ENCODE measurements at regions not wholly inside any gene's neighbourhood (a gene's known extent, or its start where the extent isn't known, plus 50 kb on each side); places are given as distances from the start of the nearest gene placed in this dataset.

- Histone ChIP-seq H3K9me3 (ENCODE audit: low read length) (no peaks in the 10 kb centered on the region), H3K4me3 (replicated peaks in 1 of 3; ENCODE audit: insufficient read depth in 1 of 3, low read depth in 2 of 3, low read length in 3 of 3) (no peak overlapping the region), H3K79me2 (ENCODE audit: insufficient read depth, low read length) (no peaks in the 10 kb centered on the region), H4K20me1 (ENCODE audit: insufficient read depth, low read length) (no peaks in the 10 kb centered on the region), H3K4me2 (ENCODE audit: low read depth, low read length) (no peak overlapping the region), H3K36me3 (replicated peaks in 1 of 2; ENCODE audit: control insufficient read depth in 1 of 2, insufficient read depth in 2 of 2, low read length in 2 of 2) (no peaks in the 10 kb centered on the region), H3K4me1 (ENCODE audit: insufficient read depth, low read length) (peaks cover 7% of the 10 kb centered on the region; the same call in 1 of the 2 replicates), H3K27ac (ENCODE audit: extremely low read length, insufficient read depth, low read length) (no peak overlapping the region), H3K27me3 (ENCODE audit: control insufficient read depth in 1 of 2, insufficient read depth in 2 of 2, low read length in 2 of 2) (peaks cover 0 to 5% of the 10 kb centered on the region in 2 experiments; a peak in 2 of 5 replicates), H3K9ac (ENCODE audit: insufficient read depth, low read depth, low read length) (no peak overlapping the region), H2AFZ (ENCODE audit: low read length) (no peak overlapping the region)
- ATAC-seq: no peak
- BruUV-seq (replicated peaks): no TSS peak
- WGBS (ENCODE audit: low lambda C conversion rate): 52% methylated on average over 10 of the region's 10 CpGs
- POLR2A ChIA-PET: no interaction called here
- DNase-seq (ENCODE audit: low spot score): no peak
- no peak for FAIRE-seq
- CTCF ChIA-PET (ENCODE audit: low intra/inter-chr PET ratio, low total read pairs): no interaction called here
- intact Hi-C loops (cut with micrococcal nuclease; ENCODE audit: unreplicated experiment) (no loop called here), in situ Hi-C loops (cut with HindIII; ENCODE audit: extremely low pct_ligation_motif_present, low pct_unique_long_range_greater_than_20kb) (no loop called here)
- TF ChIP-seq REST (IDR thresholded peaks at IDR 0.05; ENCODE audit: borderline replicate concordance in 1 of 2, low read depth in 1 of 2, low read length in 2 of 2): no peak
- no peak for TF ChIP-seq CERS6 (CRISPR knock-in tag; IDR thresholded peaks at IDR 0.05)
- TF ChIP-seq TFE3 (CRISPR knock-in tag; IDR thresholded peaks at IDR 0.05): no peak
- TF ChIP-seq NFE2L2 (IDR thresholded peaks at IDR 0.05; ENCODE audit: low read length): no peak
- TF ChIP-seq HNF4A (CRISPR knock-in tag; IDR thresholded peaks at IDR 0.05): no peak
- TF ChIP-seq ZNF263 (CRISPR knock-in tag; IDR thresholded peaks at IDR 0.05): no peak
- TF ChIP-seq PAXIP1 (CRISPR knock-in tag; conservative IDR thresholded peaks at IDR 0.05): no peak
- no peak for TF ChIP-seq ZNF335 (CRISPR knock-in tag; IDR thresholded peaks at IDR 0.05)
- no peak for TF ChIP-seq ZSCAN30 (CRISPR knock-in tag; IDR thresholded peaks at IDR 0.05)
- no peak for TF ChIP-seq ZNF776 (CRISPR knock-in tag; IDR thresholded peaks at IDR 0.05)
- TF ChIP-seq ZMAT3 (CRISPR knock-in tag; conservative IDR thresholded peaks at IDR 0.05): no peak
- TF ChIP-seq GPBP1L1 (CRISPR knock-in tag; IDR thresholded peaks at IDR 0.05): no peak
- TF ChIP-seq CENPT (CRISPR knock-in tag; IDR thresholded peaks at IDR 0.05; ENCODE audit: low read depth): no peak
These were observed 423.6 kb upstream of the POU3F3 start for GRCh38 chr2:104430359-104430740.

Data from HepG2 (cell line).